Esophagus muscularis mucosa (tissue), 4 donors: ENCODE measurements at regions not wholly inside any gene's neighbourhood (a gene's known extent, or its start where the extent isn't known, plus 50 kb on each side); places are given as distances from the start of the nearest gene placed in this dataset.

Experiments used
- DNase-seq: peaks from one replicate; pipeline ENCODE4 v3.0.0-alpha.2; 2017; ENCODE audit errors: extremely low spot score
- H3K27ac ChIP-seq, 4 donors: fragments of 200-600 bp; sonication (generic); replicated peaks in 1 of 4; 1 replicate in 3 of 4; 2 replicates in 1 of 4; pipeline ENCODE4 v1.5.1; 2016 to 2019; ENCODE audit warnings: mild to moderate bottlenecking in 1 of 4
- H3K27me3 ChIP-seq, 4 donors: fragments of 200-600 bp; sonication (generic); one replicate each; pipeline versions ENCODE4 v1.5.1 to v1.6.0; 2016 to 2019
- H3K36me3 ChIP-seq, 4 donors: fragments of 200-600 bp; sonication (generic); one replicate each; pipeline ENCODE4 v1.5.1; 2016 to 2019
- H3K4me1 ChIP-seq, 4 donors: fragments of 200-600 bp; sonication (generic); one replicate each; pipeline ENCODE4 v1.5.1; 2016 to 2019
- H3K4me3 ChIP-seq, 4 donors: fragments of 200-600 bp; sonication (generic); 1 replicate in 2 of 4; 2 replicates in 2 of 4; pipeline ENCODE4 v1.5.1; 2016 to 2019; ENCODE audit warnings: mild to moderate bottlenecking in 4 of 4, moderate library complexity in 1 of 4
- H3K9me3 ChIP-seq, 4 donors: fragments of 200-600 bp; sonication (generic); 1 replicate in 3 of 4; 2 replicates in 1 of 4; pipeline ENCODE4 v1.5.1; 2016 to 2019
- CTCF ChIP-seq, 3 experiments: fragments of 200-600 bp in 2 of 3; fragments of 450-650 bp in 1 of 3; sonication (generic) in 2 of 3; IDR thresholded peaks; one replicate each; pipeline ENCODE4 v1.5.1; 2017 to 2019; ENCODE audit warnings: antibody characterized with exemption in 3 of 3, mild to moderate bottlenecking in 2 of 3, moderate library complexity in 1 of 3
- EP300 ChIP-seq: sonication (generic); formaldehyde crosslinking; IDR thresholded peaks from one replicate; pipeline ENCODE4 v1.6.1; 2017; ENCODE audit warnings: antibody characterized with exemption
- POLR2A ChIP-seq: fragments of 450-650 bp; IDR thresholded peaks from one replicate; pipeline ENCODE4 v1.6.1; 2017; ENCODE audit warnings: antibody characterized with exemption, moderate library complexity, mild to moderate bottlenecking, low read depth
- POLR2AphosphoS5 ChIP-seq, 2 donors: sonication (generic); formaldehyde crosslinking; IDR thresholded peaks; one replicate each; pipeline ENCODE4 v1.6.1; 2017; ENCODE audit warnings: antibody characterized with exemption in 2 of 2
- WGBS: methylation state at CpG from one replicate; pipeline ENCODE4 v1.1.5; 2018; 5-methylcytosine and 5-hydroxymethylcytosine counted together
- intact Hi-C: fragments of 100-400 bp; cut with DNase I; formaldehyde crosslinking; loops from one replicate; pipeline ENCODE4 v1.15.1; 2023

DNA sequence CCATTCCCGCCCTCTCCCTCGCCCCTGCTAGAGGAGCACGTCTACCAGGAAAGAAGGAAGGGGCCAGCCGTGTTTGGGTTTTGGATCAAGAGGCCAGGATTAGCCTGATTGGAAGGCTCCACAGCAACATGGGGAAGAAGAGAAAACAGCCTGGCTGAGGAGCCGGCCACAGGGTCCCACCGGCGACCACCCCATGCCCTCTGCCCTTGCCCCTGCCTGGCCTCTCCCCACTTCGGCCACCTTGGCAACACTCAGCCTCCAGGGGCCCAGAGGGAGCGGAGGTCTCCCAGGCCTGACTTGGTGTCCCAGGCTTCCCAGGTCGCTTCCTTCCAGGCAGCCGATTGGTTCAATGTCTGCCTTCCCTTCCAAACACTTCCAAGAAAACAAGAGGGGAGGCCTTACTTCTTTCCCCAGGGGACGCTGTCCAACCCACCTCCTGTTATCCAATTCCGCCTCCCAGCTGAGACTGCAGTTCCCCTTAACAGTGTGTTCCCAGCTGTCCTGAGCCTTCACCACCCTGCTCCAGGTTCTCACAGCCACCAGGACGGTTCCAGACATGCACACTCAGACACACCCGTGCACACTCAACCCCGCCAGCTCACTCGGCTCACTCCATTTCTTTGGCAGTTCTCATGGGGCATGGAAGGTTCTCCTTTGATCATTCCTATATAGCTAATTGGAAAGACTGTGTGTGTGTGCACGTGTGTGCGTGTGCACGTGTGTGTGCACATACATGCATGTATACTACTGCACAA, 65.4 kb downstream of the RBFOX3 start:
- peaks cover 0 to 46% (median 0%) of the 10 kb centered on the region in 4 donors for H3K27me3 ChIP-seq
- TF ChIP-seq EP300 (no peak), CTCF (IDR thresholded peaks at IDR 0.05) (no peak), POLR2A (no peak), POLR2AphosphoS5 (IDR thresholded peaks at IDR 0.05) (no peak)
- no peaks in the 10 kb centered on the region for H3K9me3 ChIP-seq
- H3K36me3 ChIP-seq: no peaks in the 10 kb centered on the region
- WGBS: 83% methylated on average over 17 of the region's 20 CpGs
- H3K4me1 ChIP-seq: peaks cover 0 to 4% (median 0%) of the 10 kb centered on the region in 4 donors
- intact Hi-C loops: no loop called here
- no peak for DNase-seq
- H3K27ac ChIP-seq: no peak overlapping the region
- no peak overlapping the region for H3K4me3 ChIP-seq

- no peak for DNase-seq
- no peak overlapping the region for H3K4me3 ChIP-seq
- no peaks in the 10 kb centered on the region for H3K36me3 ChIP-seq
- peaks cover 0 to 46% (median 0%) of the 10 kb centered on the region in 4 donors for H3K27me3 ChIP-seq
- H3K27ac ChIP-seq: no peak overlapping the region
- no peaks in the 10 kb centered on the region for H3K9me3 ChIP-seq
- TF ChIP-seq CTCF (IDR thresholded peaks at IDR 0.05) (no peak), POLR2A (no peak), EP300 (no peak), POLR2AphosphoS5 (IDR thresholded peaks at IDR 0.05) (no peak)
- intact Hi-C loops: no loop called here
- WGBS: 85% methylated on average over 19 of the region's 19 CpGs
- H3K4me1 ChIP-seq: peaks cover 0 to 4% (median 0%) of the 10 kb centered on the region in 4 donors
These were observed 66.5 kb downstream of the RBFOX3 start for GRCh38 chr17:79544142-79544914.

DNA sequence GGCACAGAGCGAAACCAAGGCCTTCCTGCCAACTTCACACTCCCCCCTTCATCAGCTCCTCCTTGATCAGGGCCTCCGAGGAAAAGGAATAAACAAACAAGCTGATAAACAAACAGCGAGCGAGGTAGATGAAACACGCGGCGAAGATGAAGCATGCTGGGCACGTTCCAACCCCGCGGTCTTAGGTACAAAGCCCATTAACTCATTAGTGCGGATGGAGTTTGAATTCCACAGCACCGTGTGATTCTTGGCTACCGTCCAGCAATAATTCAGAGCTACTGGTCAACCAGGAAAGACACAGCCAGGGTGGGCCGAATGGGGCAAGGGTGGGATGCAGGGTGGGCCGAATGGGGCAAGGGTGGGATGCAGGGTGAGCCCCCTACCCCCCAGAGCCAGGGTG, 67.3 kb downstream of the RBFOX3 start:
- intact Hi-C loops: no loop called here
- Histone ChIP-seq H3K9me3 (no peaks in the 10 kb centered on the region), H3K36me3 (no peaks in the 10 kb centered on the region), H3K27me3 (peaks cover 0 to 46% (median 0%) of the 10 kb centered on the region in 4 donors), H3K4me1 (peaks cover 0 to 4% (median 0%) of the 10 kb centered on the region in 4 donors), H3K27ac (no peak overlapping the region), H3K4me3 (no peak overlapping the region)
- no peak for DNase-seq
- no peak for TF ChIP-seq POLR2A
- no peak for TF ChIP-seq POLR2AphosphoS5 (IDR thresholded peaks at IDR 0.05)
- no peak for TF ChIP-seq EP300
- TF ChIP-seq CTCF (IDR thresholded peaks at IDR 0.05): no peak
- 53% methylated on average over 14 of the region's 15 CpGs for WGBS

DNA sequence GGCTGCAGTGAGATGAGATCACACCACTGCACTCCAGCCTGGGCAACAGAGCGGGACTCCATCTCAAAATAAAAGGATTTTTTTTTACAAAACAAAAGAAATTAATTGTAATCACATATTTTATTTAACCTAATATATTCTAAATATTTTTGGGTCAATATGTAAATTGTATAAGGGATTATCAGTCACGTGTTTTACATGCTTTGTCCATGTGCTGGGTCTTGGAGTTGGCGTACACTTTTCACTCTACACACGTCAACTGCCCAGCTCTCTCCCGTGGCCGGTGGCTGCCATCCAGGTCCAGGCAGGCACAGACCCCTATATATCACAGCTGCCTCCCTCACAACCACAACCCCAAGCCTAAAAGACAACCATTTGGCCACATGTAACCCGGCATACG, 68.1 kb downstream of the RBFOX3 start:
- Histone ChIP-seq H3K9me3 (no peaks in the 10 kb centered on the region), H3K4me1 (peaks cover 0 to 4% (median 0%) of the 10 kb centered on the region in 4 donors), H3K27me3 (peaks cover 0 to 41% (median 0%) of the 10 kb centered on the region in 4 donors), H3K27ac (no peak overlapping the region), H3K36me3 (no peaks in the 10 kb centered on the region), H3K4me3 (no peak overlapping the region)
- intact Hi-C loops: no loop called here
- WGBS: 86% methylated on average over 8 of the region's 8 CpGs
- TF ChIP-seq CTCF (IDR thresholded peaks at IDR 0.05) (no peak), EP300 (no peak), POLR2A (no peak), POLR2AphosphoS5 (IDR thresholded peaks at IDR 0.05) (no peak)
- DNase-seq: no peak
